ENCODE measurements at regions not wholly inside any gene's neighbourhood (a gene's known extent, or its start where the extent isn't known, plus 50 kb on each side); places are given as distances from the start of the nearest gene placed in this dataset.

- Mint-ChIP-seq H3K4me1 (ENCODE audit: low read depth) (no peaks in the 10 kb centered on the region), H3K4me3 (ENCODE audit: unreplicated experiment) (no peak overlapping the region), H3K27ac (ENCODE audit: unreplicated experiment) (no peak overlapping the region), H3K27me3 (ENCODE audit: low read depth) (peaks cover under 1% of the 10 kb centered on the region), H3K9me3 (ENCODE audit: low read depth) (peaks cover 9% of the 10 kb centered on the region), H3K36me3 (ENCODE audit: low read depth) (no peaks in the 10 kb centered on the region)
- TF ChIP-seq, protein P1, sequence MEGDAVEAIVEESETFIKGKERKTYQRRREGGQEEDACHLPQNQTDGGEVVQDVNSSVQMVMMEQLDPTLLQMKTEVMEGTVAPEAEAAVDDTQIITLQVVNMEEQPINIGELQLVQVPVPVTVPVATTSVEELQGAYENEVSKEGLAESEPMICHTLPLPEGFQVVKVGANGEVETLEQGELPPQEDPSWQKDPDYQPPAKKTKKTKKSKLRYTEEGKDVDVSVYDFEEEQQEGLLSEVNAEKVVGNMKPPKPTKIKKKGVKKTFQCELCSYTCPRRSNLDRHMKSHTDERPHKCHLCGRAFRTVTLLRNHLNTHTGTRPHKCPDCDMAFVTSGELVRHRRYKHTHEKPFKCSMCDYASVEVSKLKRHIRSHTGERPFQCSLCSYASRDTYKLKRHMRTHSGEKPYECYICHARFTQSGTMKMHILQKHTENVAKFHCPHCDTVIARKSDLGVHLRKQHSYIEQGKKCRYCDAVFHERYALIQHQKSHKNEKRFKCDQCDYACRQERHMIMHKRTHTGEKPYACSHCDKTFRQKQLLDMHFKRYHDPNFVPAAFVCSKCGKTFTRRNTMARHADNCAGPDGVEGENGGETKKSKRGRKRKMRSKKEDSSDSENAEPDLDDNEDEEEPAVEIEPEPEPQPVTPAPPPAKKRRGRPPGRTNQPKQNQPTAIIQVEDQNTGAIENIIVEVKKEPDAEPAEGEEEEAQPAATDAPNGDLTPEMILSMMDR (IDR thresholded peaks at IDR 0.05) = peak; percentile 39
- DNase-seq (ENCODE audit: low spot score) = no peak
Measured at GRCh38 chr18:47397671-47398319, 146.3 kb upstream of the SKOR2 start.

- Mint-ChIP-seq H3K27me3 (ENCODE audit: low read depth) (peaks cover 6% of the 10 kb centered on the region), H3K9me3 (ENCODE audit: low read depth) (no peaks in the 10 kb centered on the region), H3K27ac (ENCODE audit: unreplicated experiment) (no peak overlapping the region), H3K36me3 (ENCODE audit: low read depth) (no peaks in the 10 kb centered on the region), H3K4me3 (ENCODE audit: unreplicated experiment) (no peak overlapping the region), H3K4me1 (ENCODE audit: low read depth) (no peaks in the 10 kb centered on the region)
- DNase-seq (ENCODE audit: low spot score) = no peak
- TF ChIP-seq, protein P1 (IDR thresholded peaks at IDR 0.05) = no peak
Measured at GRCh38 chr18:47391665-47392064, 140.2 kb upstream of the SKOR2 start.

- Mint-ChIP-seq H3K27me3 (ENCODE audit: low read depth) (peaks cover 6% of the 10 kb centered on the region), H3K4me1 (ENCODE audit: low read depth) (no peaks in the 10 kb centered on the region)
Measured at GRCh38 chr18:47390410-47391024, 139.1 kb upstream of the SKOR2 start.

GRCh38 chr18:47389210-47389609 is 137.8 kb upstream of the SKOR2 start:
- peaks cover 6% of the 10 kb centered on the region for H3K27me3 Mint-ChIP-seq (ENCODE audit: low read depth)
- no peak for DNase-seq (ENCODE audit: low spot score)
- H3K4me3 Mint-ChIP-seq (ENCODE audit: unreplicated experiment) = no peak overlapping the region
- H3K9me3 Mint-ChIP-seq (ENCODE audit: low read depth) = no peaks in the 10 kb centered on the region
- TF ChIP-seq, protein P1 (IDR thresholded peaks at IDR 0.05) = no peak
- H3K27ac Mint-ChIP-seq (ENCODE audit: unreplicated experiment) = no peak overlapping the region
- no peaks in the 10 kb centered on the region for H3K4me1 Mint-ChIP-seq (ENCODE audit: low read depth)
- H3K36me3 Mint-ChIP-seq (ENCODE audit: low read depth) = no peaks in the 10 kb centered on the region

More at GRCh38 chr18:47390410-47391024, 139.1 kb upstream of the SKOR2 start:
- H3K4me3 Mint-ChIP-seq (ENCODE audit: unreplicated experiment) = no peak overlapping the region
- no peak overlapping the region for H3K27ac Mint-ChIP-seq (ENCODE audit: unreplicated experiment)
- no peaks in the 10 kb centered on the region for H3K36me3 Mint-ChIP-seq (ENCODE audit: low read depth)
- no peaks in the 10 kb centered on the region for H3K9me3 Mint-ChIP-seq (ENCODE audit: low read depth)
- no peak for DNase-seq (ENCODE audit: low spot score)
- TF ChIP-seq, protein P1 (IDR thresholded peaks at IDR 0.05) = no peak

DNA sequence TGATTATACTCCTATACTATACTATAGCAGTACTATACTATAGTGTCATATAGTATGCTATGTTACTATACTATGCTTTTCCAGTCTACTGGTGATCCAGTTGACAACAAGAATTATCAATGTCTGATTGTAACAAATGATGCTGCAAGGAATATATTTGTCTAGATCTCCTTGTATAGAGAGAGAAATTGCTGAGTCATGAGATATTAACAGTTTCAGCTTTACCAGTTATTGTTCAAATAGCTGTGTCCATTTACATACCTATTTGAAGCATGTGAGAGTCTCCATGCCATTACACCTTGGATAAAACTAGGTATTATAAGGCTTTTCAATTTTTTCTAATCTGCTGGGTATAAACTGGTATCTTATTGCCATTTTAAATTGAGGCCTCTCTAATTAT is 136.4 kb upstream of the SKOR2 start:
- Mint-ChIP-seq H3K4me3 (ENCODE audit: unreplicated experiment) (no peak overlapping the region), H3K27ac (ENCODE audit: unreplicated experiment) (no peak overlapping the region), H3K9me3 (ENCODE audit: low read depth) (no peaks in the 10 kb centered on the region), H3K4me1 (ENCODE audit: low read depth) (no peaks in the 10 kb centered on the region), H3K27me3 (ENCODE audit: low read depth) (peaks cover 6% of the 10 kb centered on the region), H3K36me3 (ENCODE audit: low read depth) (no peaks in the 10 kb centered on the region)
- TF ChIP-seq, protein P1 (IDR thresholded peaks at IDR 0.05) = no peak
- DNase-seq (ENCODE audit: low spot score) = no peak

Data from chondrocyte (in vitro differentiated cells).